Vagina (tissue), 2 donors: ENCODE measurements at regions not wholly inside any gene's neighbourhood (a gene's known extent, or its start where the extent isn't known, plus 50 kb on each side); places are given as distances from the start of the nearest gene placed in this dataset.

Source experiments
- DNase-seq, 2 donors: peaks; one replicate each; pipeline ENCODE4 v3.0.0-alpha.2; 2017; ENCODE audit errors: extremely low spot score in 2 of 2
- H3K27ac ChIP-seq: fragments of 200-600 bp; sonication (generic); one replicate; pipeline ENCODE4 v1.5.1; 2019
- H3K27me3 ChIP-seq: fragments of 200-600 bp; sonication (generic); one replicate; pipeline ENCODE4 v1.5.1; 2019
- H3K36me3 ChIP-seq, 2 donors: fragments of 200-600 bp; sonication (generic); one replicate each; pipeline ENCODE4 v1.5.1; 2017 to 2019
- H3K4me1 ChIP-seq: fragments of 200-600 bp; sonication (generic); one replicate; pipeline ENCODE4 v1.5.1; 2019
- H3K4me3 ChIP-seq, 2 donors: fragments of 200-600 bp; sonication (generic); 1 replicate in 1 of 2; 2 replicates in 1 of 2; pipeline ENCODE4 v1.5.1; 2016 to 2019
- H3K9me3 ChIP-seq: fragments of 200-600 bp; sonication (generic); one replicate; pipeline ENCODE4 v1.5.1; 2019
- CTCF ChIP-seq, 3 experiments: fragments of 450-650 bp in 2 of 3; fragments of 200-600 bp in 1 of 3; sonication (generic) in 1 of 3; IDR thresholded peaks; one replicate each; pipeline ENCODE4 v1.5.1; 2017 to 2019; ENCODE audit warnings: antibody characterized with exemption in 3 of 3, mild to moderate bottlenecking in 2 of 3, moderate library complexity in 2 of 3
- POLR2A ChIP-seq, 2 donors: fragments of 450-650 bp; IDR thresholded peaks; one replicate each; pipeline ENCODE4 v1.6.1; 2017; ENCODE audit warnings: antibody characterized with exemption in 2 of 2, mild to moderate bottlenecking in 2 of 2, moderate library complexity in 2 of 2
- POLR2AphosphoS5 ChIP-seq, 2 donors: sonication (generic); formaldehyde crosslinking; IDR thresholded peaks; one replicate each; pipeline ENCODE4 v1.9.0; 2017; ENCODE audit warnings: antibody characterized with exemption in 2 of 2, mild to moderate bottlenecking in 2 of 2, low read depth in 1 of 2; ENCODE audit not compliant: insufficient read depth in 1 of 2
- intact Hi-C: fragments of 100-400 bp; cut with DNase I; formaldehyde crosslinking; loops from one replicate; pipeline ENCODE4 v1.15.1; 2023

GRCh38 chr18:39434223-39434920 is 1868.8 kb upstream of the CELF4 start:
- Histone ChIP-seq H3K9me3 (no peaks in the 10 kb centered on the region), H3K27me3 (no peaks in the 10 kb centered on the region), H3K27ac (no peak overlapping the region), H3K36me3 (no peaks in the 10 kb centered on the region), H3K4me3 (no peak overlapping the region), H3K4me1 (no peaks in the 10 kb centered on the region)
- intact Hi-C loops, result no loop called here
- TF ChIP-seq CTCF (IDR thresholded peaks at IDR 0.05) (no peak), POLR2A (IDR thresholded peaks at IDR 0.05) (no peak), POLR2AphosphoS5 (IDR thresholded peaks at IDR 0.05; ENCODE audit: insufficient read depth in 1 of 2, low read depth in 1 of 2) (no peak)
- no peak for DNase-seq

- TF ChIP-seq POLR2A (IDR thresholded peaks at IDR 0.05) (no peak), POLR2AphosphoS5 (IDR thresholded peaks at IDR 0.05; ENCODE audit: insufficient read depth in 1 of 2, low read depth in 1 of 2) (no peak), CTCF (IDR thresholded peaks at IDR 0.05) (no peak)
Measured at GRCh38 chr18:39425172-39425850, 1859.7 kb upstream of the CELF4 start.

GRCh38 chr18:39424261-39424660 is 1858.7 kb upstream of the CELF4 start:
- no peak for TF ChIP-seq CTCF (IDR thresholded peaks at IDR 0.05)
- TF ChIP-seq POLR2A (IDR thresholded peaks at IDR 0.05), result no peak
- no peak for TF ChIP-seq POLR2AphosphoS5 (IDR thresholded peaks at IDR 0.05; ENCODE audit: insufficient read depth in 1 of 2, low read depth in 1 of 2)
- Histone ChIP-seq H3K27ac (no peak overlapping the region), H3K9me3 (no peaks in the 10 kb centered on the region), H3K4me1 (no peaks in the 10 kb centered on the region), H3K4me3 (no peak overlapping the region), H3K27me3 (no peaks in the 10 kb centered on the region), H3K36me3 (no peaks in the 10 kb centered on the region)
- intact Hi-C loops, result no loop called here
- no peak for DNase-seq

More at GRCh38 chr18:39425172-39425850, 1859.7 kb upstream of the CELF4 start:
- intact Hi-C loops, result no loop called here
- no peak for DNase-seq
- H3K27me3 ChIP-seq, result no peaks in the 10 kb centered on the region
- H3K4me1 ChIP-seq, result no peaks in the 10 kb centered on the region
- no peak overlapping the region for H3K4me3 ChIP-seq
- no peak overlapping the region for H3K27ac ChIP-seq
- no peaks in the 10 kb centered on the region for H3K9me3 ChIP-seq
- H3K36me3 ChIP-seq, result no peaks in the 10 kb centered on the region

GRCh38 chr18:39421276-39421675 is 1855.7 kb upstream of the CELF4 start:
- H3K27ac ChIP-seq, result no peak overlapping the region
- intact Hi-C loops, result no loop called here
- H3K4me3 ChIP-seq, result no peak overlapping the region
- H3K27me3 ChIP-seq, result no peaks in the 10 kb centered on the region
- no peaks in the 10 kb centered on the region for H3K4me1 ChIP-seq
- TF ChIP-seq CTCF (IDR thresholded peaks at IDR 0.05), result no peak
- no peak for TF ChIP-seq POLR2A (IDR thresholded peaks at IDR 0.05)
- TF ChIP-seq POLR2AphosphoS5 (IDR thresholded peaks at IDR 0.05; ENCODE audit: insufficient read depth in 1 of 2, low read depth in 1 of 2), result no peak
- DNase-seq, result no peak
- H3K36me3 ChIP-seq, result no peaks in the 10 kb centered on the region
- no peaks in the 10 kb centered on the region for H3K9me3 ChIP-seq

GRCh38 chr18:39419315-39419714 is 1853.7 kb upstream of the CELF4 start:
- H3K27ac ChIP-seq, result no peak overlapping the region
- H3K4me3 ChIP-seq, result no peak overlapping the region
- H3K27me3 ChIP-seq, result no peaks in the 10 kb centered on the region
- intact Hi-C loops, result no loop called here
- no peak for DNase-seq
- TF ChIP-seq POLR2AphosphoS5 (IDR thresholded peaks at IDR 0.05; ENCODE audit: insufficient read depth in 1 of 2, low read depth in 1 of 2), result no peak
- no peak for TF ChIP-seq CTCF (IDR thresholded peaks at IDR 0.05)
- TF ChIP-seq POLR2A (IDR thresholded peaks at IDR 0.05), result no peak
- H3K4me1 ChIP-seq, result no peaks in the 10 kb centered on the region
- H3K9me3 ChIP-seq, result no peaks in the 10 kb centered on the region
- H3K36me3 ChIP-seq, result no peaks in the 10 kb centered on the region
